ENCODE measurements at regions not wholly inside any gene's neighbourhood (a gene's known extent, or its start where the extent isn't known, plus 50 kb on each side); places are given as distances from the start of the nearest gene placed in this dataset.

- Mint-ChIP-seq H3K27me3 (peaks cover 8 to 24% (median 13%) of the 10 kb centered on the region in 3 donors), H3K4me3 (no peak overlapping the region), H3K36me3 (no peaks in the 10 kb centered on the region), H3K27ac (no peak overlapping the region), H3K4me1 (no peaks in the 10 kb centered on the region), H3K9me3 (no peaks in the 10 kb centered on the region)
- DNase-seq: no peak
- no peak for ATAC-seq (ENCODE audit: low read depth in 2 of 2)
These were observed 182.0 kb upstream of the HNRNPA3 start for GRCh38 chr2:177030451-177031105.

- no peaks in the 10 kb centered on the region for H3K4me1 Mint-ChIP-seq
- no peak for DNase-seq
- H3K27ac Mint-ChIP-seq: no peak overlapping the region
- H3K27me3 Mint-ChIP-seq: peaks cover 6 to 25% (median 8%) of the 10 kb centered on the region in 3 donors
- H3K9me3 Mint-ChIP-seq: no peaks in the 10 kb centered on the region
- H3K36me3 Mint-ChIP-seq: no peaks in the 10 kb centered on the region
- no peak for ATAC-seq (ENCODE audit: low read depth in 2 of 2)
- H3K4me3 Mint-ChIP-seq: no peak overlapping the region
These were observed 181.0 kb upstream of the HNRNPA3 start for GRCh38 chr2:177031438-177032180.

- Mint-ChIP-seq H3K27me3 (peaks cover 11 to 39% (median 18%) of the 10 kb centered on the region in 3 donors), H3K4me1 (no peaks in the 10 kb centered on the region), H3K36me3 (no peaks in the 10 kb centered on the region), H3K9me3 (no peaks in the 10 kb centered on the region), H3K4me3 (no peak overlapping the region), H3K27ac (no peak overlapping the region)
- DNase-seq (no peak), ATAC-seq (ENCODE audit: low read depth in 2 of 2) (no peak)
These were observed 175.8 kb upstream of the HNRNPA3 start for GRCh38 chr2:177036747-177037146.

- H3K36me3 Mint-ChIP-seq: no peaks in the 10 kb centered on the region
- no peak for ATAC-seq (ENCODE audit: low read depth in 2 of 2)
- H3K27me3 Mint-ChIP-seq: peaks cover 7 to 31% (median 12%) of the 10 kb centered on the region in 3 donors
- H3K27ac Mint-ChIP-seq: no peak overlapping the region
- H3K9me3 Mint-ChIP-seq: no peaks in the 10 kb centered on the region
- DNase-seq: no peak
- no peaks in the 10 kb centered on the region for H3K4me1 Mint-ChIP-seq
- H3K4me3 Mint-ChIP-seq: no peak overlapping the region
These were observed 175.0 kb upstream of the HNRNPA3 start for GRCh38 chr2:177037569-177037968.

- H3K36me3 Mint-ChIP-seq: no peaks in the 10 kb centered on the region
- H3K27me3 Mint-ChIP-seq: peaks cover 7 to 19% (median 12%) of the 10 kb centered on the region in 3 donors
- DNase-seq (no peak), ATAC-seq (ENCODE audit: low read depth in 2 of 2) (no peak)
- H3K27ac Mint-ChIP-seq: no peak overlapping the region
- no peaks in the 10 kb centered on the region for H3K4me1 Mint-ChIP-seq
- no peaks in the 10 kb centered on the region for H3K9me3 Mint-ChIP-seq
- no peak overlapping the region for H3K4me3 Mint-ChIP-seq
These were observed 173.7 kb upstream of the HNRNPA3 start for GRCh38 chr2:177038787-177039484.

GRCh38 chr2:177042311-177042710 is 170.3 kb upstream of the HNRNPA3 start:
- Mint-ChIP-seq H3K27me3 (peaks cover 7 to 19% (median 12%) of the 10 kb centered on the region in 3 donors), H3K36me3 (no peaks in the 10 kb centered on the region), H3K9me3 (peaks cover 0 to 1% (median 0%) of the 10 kb centered on the region in 7 donors), H3K27ac (no peak overlapping the region), H3K4me3 (no peak overlapping the region), H3K4me1 (no peaks in the 10 kb centered on the region)
- DNase-seq (no peak), ATAC-seq (ENCODE audit: low read depth in 2 of 2) (no peak)

GRCh38 chr2:177044671-177045070 is 167.9 kb upstream of the HNRNPA3 start:
- Mint-ChIP-seq H3K4me3 (no peak overlapping the region), H3K4me1 (no peaks in the 10 kb centered on the region), H3K36me3 (no peaks in the 10 kb centered on the region), H3K27me3 (peaks cover 0 to 12% (median 7%) of the 10 kb centered on the region in 3 donors), H3K9me3 (peaks cover 0 to 9% (median 0%) of the 10 kb centered on the region in 7 donors), H3K27ac (no peak overlapping the region)
- no peak for ATAC-seq (ENCODE audit: low read depth in 2 of 2)
- no peak for DNase-seq

- no peak for ATAC-seq (ENCODE audit: low read depth in 2 of 2)
- H3K4me3 Mint-ChIP-seq: no peak overlapping the region
These were observed 163.6 kb upstream of the HNRNPA3 start for GRCh38 chr2:177048981-177049380.

GRCh38 chr2:177051278-177051677 is 161.3 kb upstream of the HNRNPA3 start:
- DNase-seq: no peak
- H3K36me3 Mint-ChIP-seq: no peaks in the 10 kb centered on the region
- H3K4me1 Mint-ChIP-seq: no peaks in the 10 kb centered on the region
- no peak for ATAC-seq (ENCODE audit: low read depth in 2 of 2)
- no peak overlapping the region for H3K4me3 Mint-ChIP-seq
- no peaks in the 10 kb centered on the region for H3K27me3 Mint-ChIP-seq
- peaks cover 0 to 9% (median 0%) of the 10 kb centered on the region in 7 donors for H3K9me3 Mint-ChIP-seq
- no peak overlapping the region for H3K27ac Mint-ChIP-seq

More at GRCh38 chr2:177048981-177049380, 163.6 kb upstream of the HNRNPA3 start:
- H3K27ac Mint-ChIP-seq: no peak overlapping the region
- no peaks in the 10 kb centered on the region for H3K4me1 Mint-ChIP-seq
- H3K27me3 Mint-ChIP-seq: peaks cover 0 to 8% (median 0%) of the 10 kb centered on the region in 3 donors
- no peaks in the 10 kb centered on the region for H3K36me3 Mint-ChIP-seq
- no peak for DNase-seq
- H3K9me3 Mint-ChIP-seq: peaks cover 0 to 9% (median 0%) of the 10 kb centered on the region in 7 donors

- DNase-seq: no peak
- Mint-ChIP-seq H3K36me3 (no peaks in the 10 kb centered on the region), H3K9me3 (peaks cover 0 to 6% (median 0%) of the 10 kb centered on the region in 7 donors), H3K4me3 (no peak overlapping the region), H3K4me1 (no peaks in the 10 kb centered on the region), H3K27ac (no peak overlapping the region), H3K27me3 (no peaks in the 10 kb centered on the region)
- ATAC-seq (ENCODE audit: low read depth in 2 of 2): no peak
These were observed 160.1 kb upstream of the HNRNPA3 start for GRCh38 chr2:177052471-177052870.

- no peak overlapping the region for H3K4me3 Mint-ChIP-seq
- no peaks in the 10 kb centered on the region for H3K4me1 Mint-ChIP-seq
- DNase-seq (no peak), ATAC-seq (ENCODE audit: low read depth in 2 of 2) (no peak)
- no peak overlapping the region for H3K27ac Mint-ChIP-seq
- no peaks in the 10 kb centered on the region for H3K27me3 Mint-ChIP-seq
- no peaks in the 10 kb centered on the region for H3K36me3 Mint-ChIP-seq
- H3K9me3 Mint-ChIP-seq: peaks cover 0 to under 1% (median 0%) of the 10 kb centered on the region in 7 donors
These were observed 159.6 kb upstream of the HNRNPA3 start for GRCh38 chr2:177053038-177053437.

- Mint-ChIP-seq H3K9me3 (no peaks in the 10 kb centered on the region), H3K27me3 (no peaks in the 10 kb centered on the region), H3K36me3 (no peaks in the 10 kb centered on the region), H3K4me1 (no peaks in the 10 kb centered on the region), H3K27ac (no peak overlapping the region), H3K4me3 (no peak overlapping the region)
- DNase-seq (no peak), ATAC-seq (ENCODE audit: low read depth in 2 of 2) (no peak)
These were observed 158.9 kb upstream of the HNRNPA3 start for GRCh38 chr2:177053716-177054115.

- Mint-ChIP-seq H3K36me3 (no peaks in the 10 kb centered on the region), H3K9me3 (no peaks in the 10 kb centered on the region), H3K27me3 (no peaks in the 10 kb centered on the region), H3K4me1 (no peaks in the 10 kb centered on the region), H3K4me3 (no peak overlapping the region), H3K27ac (no peak overlapping the region)
- DNase-seq (no peak), ATAC-seq (ENCODE audit: low read depth in 2 of 2) (no peak)
These were observed 156.1 kb upstream of the HNRNPA3 start for GRCh38 chr2:177056481-177056929.

- H3K36me3 Mint-ChIP-seq: no peaks in the 10 kb centered on the region
- ATAC-seq (ENCODE audit: low read depth in 2 of 2): no peak
- H3K27me3 Mint-ChIP-seq: no peaks in the 10 kb centered on the region
- no peaks in the 10 kb centered on the region for H3K9me3 Mint-ChIP-seq
- H3K4me1 Mint-ChIP-seq: no peaks in the 10 kb centered on the region
- H3K27ac Mint-ChIP-seq: peak overlapping the region in 1 of 6 donors; percentile 7
- no peak for DNase-seq
- H3K4me3 Mint-ChIP-seq: no peak overlapping the region
These were observed 153.8 kb upstream of the HNRNPA3 start for GRCh38 chr2:177058747-177059146.
